ENCODE measurements at regions not wholly inside any gene's neighbourhood (a gene's known extent, or its start where the extent isn't known, plus 50 kb on each side); places are given as distances from the start of the nearest gene placed in this dataset.

- CTCF ChIA-PET: no interaction called here
- no peak overlapping the region for H3K9ac ChIP-seq
- H3K27ac ChIP-seq (ENCODE audit: low read depth in 2 of 2, low read length in 1 of 2): peak overlapping the region; percentile 28 to 47; a peak in 2 of 4 replicates
- no peak overlapping the region for H3K4me3 ChIP-seq (ENCODE audit: low read depth in 2 of 2, low read length in 1 of 2)
- no peaks in the 10 kb centered on the region for H3K9me2 ChIP-seq
- H3K9me3 ChIP-seq: no peaks in the 10 kb centered on the region
- no peaks in the 10 kb centered on the region for H3F3A ChIP-seq (replicated peaks; ENCODE audit: insufficient read depth)
- H3K79me2 ChIP-seq (ENCODE audit: insufficient read depth): no peaks in the 10 kb centered on the region
- no peaks in the 10 kb centered on the region for H3K4me1 ChIP-seq (ENCODE audit: control insufficient read depth in 1 of 2, insufficient read depth in 2 of 2, low read depth in 1 of 2, low read length in 1 of 2)
- H2AFZ ChIP-seq (ENCODE audit: low read depth): no peak overlapping the region
- 94% methylated on average over 1 of the region's 1 CpG for WGBS (ENCODE audit: low lambda C conversion rate)
- H4K20me1 ChIP-seq (ENCODE audit: insufficient read depth): no peaks in the 10 kb centered on the region
- H3K36me3 ChIP-seq (replicated peaks in 1 of 2; ENCODE audit: control insufficient read depth in 1 of 2, insufficient read depth in 2 of 2, low read length in 1 of 2): no peaks in the 10 kb centered on the region
- H3K27me3 ChIP-seq (ENCODE audit: insufficient read depth): no peaks in the 10 kb centered on the region
- DNase-seq: no peak
- H3K4me2 ChIP-seq: no peak overlapping the region
- TF ChIP-seq ELF1 (IDR thresholded peaks at IDR 0.05) (no peak), EZH2phosphoT487 (IDR thresholded peaks at IDR 0.05; ENCODE audit: borderline replicate concordance, low read depth) (no peak), TCF12 (IDR thresholded peaks at IDR 0.05) (no peak), MAX (IDR thresholded peaks at IDR 0.05; ENCODE audit: low read depth) (no peak), SMC3 (IDR thresholded peaks at IDR 0.05; ENCODE audit: low read depth, low read length) (no peak), NFIC (IDR thresholded peaks at IDR 0.05; ENCODE audit: borderline replicate concordance) (no peak), NRF1 (IDR thresholded peaks at IDR 0.05; ENCODE audit: low read depth, low read length) (no peak), GABPA (IDR thresholded peaks at IDR 0.05; ENCODE audit: low read depth) (no peak), USF1 (IDR thresholded peaks at IDR 0.05; ENCODE audit: borderline replicate concordance, low read depth) (no peak), CHD2 (IDR thresholded peaks at IDR 0.05; ENCODE audit: low read length, partially characterized antibody) (no peak), RXRA (IDR thresholded peaks at IDR 0.05; ENCODE audit: borderline replicate concordance, low read depth) (no peak), FOXM1 (IDR thresholded peaks at IDR 0.05; ENCODE audit: low read depth) (no peak)
- POLR2A ChIA-PET: no interaction called here
These were observed 207.8 kb downstream of the RND3 start for GRCh38 chr2:150279686-150280085.

GRCh38 chr2:150276737-150277136 is 210.7 kb downstream of the RND3 start:
- Histone ChIP-seq H3K36me3 (replicated peaks in 1 of 2; ENCODE audit: control insufficient read depth in 1 of 2, insufficient read depth in 2 of 2, low read length in 1 of 2) (no peaks in the 10 kb centered on the region), H3F3A (replicated peaks; ENCODE audit: insufficient read depth) (peaks cover 9% of the 10 kb centered on the region), H3K79me2 (ENCODE audit: insufficient read depth) (no peaks in the 10 kb centered on the region), H3K27ac (ENCODE audit: low read depth in 2 of 2, low read length in 1 of 2) (no peak overlapping the region), H3K27me3 (ENCODE audit: insufficient read depth) (no peaks in the 10 kb centered on the region), H3K4me1 (ENCODE audit: control insufficient read depth in 1 of 2, insufficient read depth in 2 of 2, low read depth in 1 of 2, low read length in 1 of 2) (peaks cover 0 to 3% of the 10 kb centered on the region in 2 experiments; a peak in 1 of 4 replicates), H2AFZ (ENCODE audit: low read depth) (no peak overlapping the region), H3K9me2 (no peaks in the 10 kb centered on the region), H3K9me3 (no peaks in the 10 kb centered on the region), H4K20me1 (ENCODE audit: insufficient read depth) (no peaks in the 10 kb centered on the region), H3K4me3 (ENCODE audit: low read depth in 2 of 2, low read length in 1 of 2) (no peak overlapping the region), H3K4me2 (no peak overlapping the region), H3K9ac (no peak overlapping the region)
- 11% methylated on average over 1 of the region's 1 CpG for WGBS (ENCODE audit: low lambda C conversion rate)
- DNase-seq: no peak
- ChIA-PET CTCF (no interaction called here), POLR2A (no interaction called here)
- TF ChIP-seq RAD21 (IDR thresholded peaks at IDR 0.05; ENCODE audit: low read length): no peak
- no peak for TF ChIP-seq ELF1 (IDR thresholded peaks at IDR 0.05)
- TF ChIP-seq PBX3 (IDR thresholded peaks at IDR 0.05): no peak
- no peak for TF ChIP-seq GABPA (IDR thresholded peaks at IDR 0.05; ENCODE audit: low read depth)
- no peak for TF ChIP-seq REST (IDR thresholded peaks at IDR 0.05; ENCODE audit: low read depth, low read length)
- TF ChIP-seq ZBTB33 (IDR thresholded peaks at IDR 0.05; ENCODE audit: borderline replicate concordance, low read depth): no peak
- no peak for TF ChIP-seq EP300 (IDR thresholded peaks at IDR 0.05; ENCODE audit: borderline replicate concordance in 1 of 2, low read depth in 1 of 2, low read length in 1 of 2)
- no peak for TF ChIP-seq EZH2phosphoT487 (IDR thresholded peaks at IDR 0.05; ENCODE audit: borderline replicate concordance, low read depth)
- TF ChIP-seq GATA2 (CRISPR knock-in tag; IDR thresholded peaks at IDR 0.05): no peak
- TF ChIP-seq TCF12 (IDR thresholded peaks at IDR 0.05): no peak
- no peak for TF ChIP-seq YY1 (IDR thresholded peaks at IDR 0.05; ENCODE audit: low read depth)
- no peak for TF ChIP-seq NRF1 (IDR thresholded peaks at IDR 0.05; ENCODE audit: low read depth, low read length)
- no peak for TF ChIP-seq TAF1 (IDR thresholded peaks at IDR 0.05; ENCODE audit: borderline replicate concordance, low read depth, low read length)
